Stomach (tissue), 8 donors: ENCODE measurements at regions not wholly inside any gene's neighbourhood (a gene's known extent, or its start where the extent isn't known, plus 50 kb on each side); places are given as distances from the start of the nearest gene placed in this dataset.

Source experiments
- DNase-seq, 2 donors: peaks; one replicate each; pipeline versions ENCODE4 v3.0.0 to v3.0.0-alpha.2; 2013 to 2019
- H3K27ac ChIP-seq, 5 donors: fragments of 200-600 bp in 4 of 5; sonication (generic) in 4 of 5; one replicate each; pipeline ENCODE4 v1.5.1; 2013 to 2019; ENCODE audit warnings: mild to moderate bottlenecking in 1 of 5, moderate library complexity in 1 of 5
- H3K27me3 ChIP-seq, 3 donors: fragments of 200-600 bp; sonication (generic); one replicate each; pipeline ENCODE4 v1.5.1; 2017 to 2019; ENCODE audit warnings: mixed run types in 1 of 3
- H3K36me3 ChIP-seq, 4 donors: fragments of 200-600 bp; sonication (generic); 1 replicate in 3 of 4; 2 replicates in 1 of 4; pipeline ENCODE4 v1.5.1; 2016 to 2019
- H3K4me1 ChIP-seq, 4 donors: fragments of 200-600 bp; sonication (generic); one replicate each; pipeline ENCODE4 v1.5.1; 2016 to 2019
- H3K4me3 ChIP-seq, 4 donors: fragments of 200-600 bp; sonication (generic) in 3 of 4; one replicate each; pipeline ENCODE4 v1.5.1; 2016 to 2019; ENCODE audit warnings: mild to moderate bottlenecking in 1 of 4
- H3K9me3 ChIP-seq, 4 donors: fragments of 200-600 bp; sonication (generic); one replicate each; pipeline ENCODE4 v1.5.1; 2016 to 2019
- EP300 ChIP-seq: sonication (generic); formaldehyde crosslinking; IDR thresholded peaks from one replicate; pipeline ENCODE4 v1.6.1; 2017; ENCODE audit warnings: antibody characterized with exemption
- POLR2A ChIP-seq, 4 donors: fragments of 450-650 bp; IDR thresholded peaks; one replicate each; pipeline ENCODE4 v1.6.1; 2016; ENCODE audit warnings: antibody characterized with exemption in 4 of 4, control low read depth in 2 of 4, mild to moderate bottlenecking in 1 of 4, moderate library complexity in 1 of 4
- POLR2AphosphoS5 ChIP-seq, 3 donors: sonication (generic); formaldehyde crosslinking; IDR thresholded peaks; one replicate each; pipeline ENCODE4 v1.6.1; 2016; ENCODE audit warnings: antibody characterized with exemption in 3 of 3
- WGBS, 5 donors: extraction: QIAGEN DNeasy Blood & Tissue Kit in 3 of 5; methylation state at CpG; one replicate each; pipeline versions ENCODE4 v1.1.5 to v1.1.7; 2013 to 2018; 5-methylcytosine and 5-hydroxymethylcytosine counted together
- intact Hi-C: fragments of 100-400 bp; cut with DNase I; formaldehyde crosslinking; loops from one replicate; pipeline ENCODE4 v1.15.1; 2023; ENCODE audit warnings: low total_unique reads
- TF ChIP-seq, protein P1 (sequence below), 7 experiments: fragments of 450-650 bp in 4 of 7; fragments of 200-600 bp in 3 of 7; sonication (generic) in 3 of 7; IDR thresholded peaks; one replicate each; pipeline ENCODE4 v1.5.1; 2016 to 2019; ENCODE audit warnings: antibody characterized with exemption in 7 of 7, control low read depth in 2 of 7, mild to moderate bottlenecking in 1 of 7
- donor health status: healthy with polysubstance abuse.
- donor health status: Bipolar disorder and iron deficiency.
- donor health status: healthy.

DNA sequence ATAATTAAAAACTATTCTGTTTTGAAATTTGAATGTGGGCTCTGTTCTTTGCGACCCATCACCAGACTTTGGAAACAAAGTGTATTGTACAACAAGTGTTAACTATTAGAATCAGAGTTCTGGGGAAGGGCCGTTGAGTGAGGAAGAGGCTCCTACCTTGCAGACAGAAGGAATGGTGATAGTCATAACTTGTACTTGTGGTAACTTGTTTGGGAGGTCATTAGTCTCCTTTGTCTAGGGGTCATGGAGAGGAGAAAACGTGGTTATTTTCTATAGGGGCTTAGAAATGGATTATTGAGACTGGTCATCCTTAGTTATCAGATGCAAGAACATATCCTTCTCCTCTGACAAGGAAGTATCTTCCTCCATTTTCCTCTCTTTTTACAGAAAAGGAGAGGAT lies 174.8 kb downstream of the BMP2 start:
- TF ChIP-seq POLR2A (IDR thresholded peaks at IDR 0.05) (no peak), POLR2AphosphoS5 (IDR thresholded peaks at IDR 0.05) (no peak), EP300 (no peak)
- TF ChIP-seq, protein P1, sequence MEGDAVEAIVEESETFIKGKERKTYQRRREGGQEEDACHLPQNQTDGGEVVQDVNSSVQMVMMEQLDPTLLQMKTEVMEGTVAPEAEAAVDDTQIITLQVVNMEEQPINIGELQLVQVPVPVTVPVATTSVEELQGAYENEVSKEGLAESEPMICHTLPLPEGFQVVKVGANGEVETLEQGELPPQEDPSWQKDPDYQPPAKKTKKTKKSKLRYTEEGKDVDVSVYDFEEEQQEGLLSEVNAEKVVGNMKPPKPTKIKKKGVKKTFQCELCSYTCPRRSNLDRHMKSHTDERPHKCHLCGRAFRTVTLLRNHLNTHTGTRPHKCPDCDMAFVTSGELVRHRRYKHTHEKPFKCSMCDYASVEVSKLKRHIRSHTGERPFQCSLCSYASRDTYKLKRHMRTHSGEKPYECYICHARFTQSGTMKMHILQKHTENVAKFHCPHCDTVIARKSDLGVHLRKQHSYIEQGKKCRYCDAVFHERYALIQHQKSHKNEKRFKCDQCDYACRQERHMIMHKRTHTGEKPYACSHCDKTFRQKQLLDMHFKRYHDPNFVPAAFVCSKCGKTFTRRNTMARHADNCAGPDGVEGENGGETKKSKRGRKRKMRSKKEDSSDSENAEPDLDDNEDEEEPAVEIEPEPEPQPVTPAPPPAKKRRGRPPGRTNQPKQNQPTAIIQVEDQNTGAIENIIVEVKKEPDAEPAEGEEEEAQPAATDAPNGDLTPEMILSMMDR (IDR thresholded peaks at IDR 0.05) = no peak
- WGBS, 5 donors = 69 to 77% (median 75%) methylated on average over 3 of the region's 3 CpGs
- H3K27me3 ChIP-seq = no peaks in the 10 kb centered on the region
- no peak overlapping the region for H3K27ac ChIP-seq
- H3K4me3 ChIP-seq = no peak overlapping the region
- H3K4me1 ChIP-seq = no peaks in the 10 kb centered on the region
- DNase-seq = no peak
- H3K9me3 ChIP-seq = no peaks in the 10 kb centered on the region
- H3K36me3 ChIP-seq = no peaks in the 10 kb centered on the region
- intact Hi-C loops = no loop called here

DNA sequence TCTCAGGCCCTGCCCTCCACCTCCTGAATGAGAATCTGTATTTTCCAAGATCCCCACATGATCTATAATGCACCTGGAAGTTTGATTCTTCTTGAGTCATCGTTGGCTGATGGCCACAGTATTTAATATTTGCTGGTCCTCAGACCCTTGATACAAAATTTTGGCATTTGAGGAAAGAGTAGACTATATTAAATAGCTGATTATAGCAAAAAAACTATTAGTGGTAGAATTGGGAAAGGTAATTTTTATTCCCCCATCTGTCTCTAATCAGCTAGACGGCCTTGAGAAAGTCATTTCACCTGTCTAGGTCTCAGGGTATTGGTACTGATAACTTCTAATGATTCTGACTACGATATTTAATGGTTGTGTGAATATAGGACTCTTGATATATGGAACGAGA lies 176.8 kb downstream of the BMP2 start:
- TF ChIP-seq, protein P1 (IDR thresholded peaks at IDR 0.05) = no peak
- TF ChIP-seq EP300 (no peak), POLR2A (IDR thresholded peaks at IDR 0.05) (no peak), POLR2AphosphoS5 (IDR thresholded peaks at IDR 0.05) (no peak)
- intact Hi-C loops = no loop called here
- no peak overlapping the region for H3K27ac ChIP-seq
- H3K4me3 ChIP-seq = no peak overlapping the region
- no peaks in the 10 kb centered on the region for H3K9me3 ChIP-seq
- H3K27me3 ChIP-seq = no peaks in the 10 kb centered on the region
- WGBS, 5 donors = 78 to 86% (median 80%) methylated on average over 4 of the region's 4 CpGs
- no peaks in the 10 kb centered on the region for H3K36me3 ChIP-seq
- no peaks in the 10 kb centered on the region for H3K4me1 ChIP-seq
- no peak for DNase-seq

DNA sequence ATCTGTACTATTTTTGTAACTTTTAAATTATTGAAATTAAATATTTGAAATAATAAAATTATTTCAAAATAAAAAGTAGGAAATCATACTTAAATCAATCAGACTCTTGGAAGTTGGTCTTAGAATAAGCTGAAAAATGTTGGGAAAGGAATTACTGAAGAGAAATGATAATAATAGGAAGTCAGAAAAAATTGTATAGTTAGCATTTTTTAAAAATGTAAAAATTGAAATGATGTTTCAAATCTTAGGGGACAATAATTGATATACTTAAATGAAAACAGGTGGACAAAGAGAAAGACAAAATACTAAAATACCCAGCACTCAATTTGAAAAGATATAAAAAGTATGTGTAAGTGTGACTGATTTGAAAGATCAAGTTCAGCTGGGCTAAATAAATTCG lies 186.1 kb downstream of the BMP2 start:
- no peaks in the 10 kb centered on the region for H3K36me3 ChIP-seq
- no peak for TF ChIP-seq POLR2A (IDR thresholded peaks at IDR 0.05)
- no peak for TF ChIP-seq POLR2AphosphoS5 (IDR thresholded peaks at IDR 0.05)
- TF ChIP-seq, protein P1 (IDR thresholded peaks at IDR 0.05) = no peak
- no peak for TF ChIP-seq EP300
- intact Hi-C loops = no loop called here
- H3K27me3 ChIP-seq = no peaks in the 10 kb centered on the region
- peaks cover 0 to 23% (median 7%) of the 10 kb centered on the region in 4 donors for H3K9me3 ChIP-seq
- H3K4me3 ChIP-seq = no peak overlapping the region
- DNase-seq = no peak
- 22 to 56% (median 42%) methylated on average over 1 of the region's 1 CpG for WGBS, 5 donors
- no peaks in the 10 kb centered on the region for H3K4me1 ChIP-seq
- no peak overlapping the region for H3K27ac ChIP-seq

DNA sequence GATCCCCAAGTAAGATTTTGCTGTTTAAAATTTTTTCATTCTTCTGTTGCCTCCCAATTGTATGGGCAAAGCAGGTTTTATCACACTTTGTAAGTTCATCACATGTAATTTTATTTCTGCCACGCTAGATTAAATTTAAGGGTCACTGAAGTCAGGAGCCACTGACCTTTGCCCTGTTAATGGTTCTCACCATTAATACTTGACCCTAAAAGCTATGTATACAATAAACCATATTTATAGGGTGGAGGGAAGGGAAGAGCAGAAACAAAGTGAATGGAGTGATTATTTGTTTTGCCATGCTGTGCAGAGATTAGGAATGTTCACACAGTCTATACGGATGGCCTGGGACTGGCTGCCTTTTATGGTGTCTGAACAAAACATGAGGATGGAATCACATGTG lies 186.7 kb downstream of the BMP2 start:
- no peak for DNase-seq
- peaks cover 0 to 23% (median 7%) of the 10 kb centered on the region in 4 donors for H3K9me3 ChIP-seq
- H3K27me3 ChIP-seq = no peaks in the 10 kb centered on the region
- H3K36me3 ChIP-seq = no peaks in the 10 kb centered on the region
- H3K27ac ChIP-seq = no peak overlapping the region
- WGBS, 5 donors = 12 to 43% (median 26%) methylated on average over 2 of the region's 2 CpGs
- no peak for TF ChIP-seq POLR2A (IDR thresholded peaks at IDR 0.05)
- no peak for TF ChIP-seq POLR2AphosphoS5 (IDR thresholded peaks at IDR 0.05)
- TF ChIP-seq, protein P1 (IDR thresholded peaks at IDR 0.05) = no peak
- no peak for TF ChIP-seq EP300
- H3K4me1 ChIP-seq = no peaks in the 10 kb centered on the region
- intact Hi-C loops = no loop called here
- H3K4me3 ChIP-seq = no peak overlapping the region
